Prostate gland (tissue), 2 donors: ENCODE measurements at regions not wholly inside any gene's neighbourhood (a gene's known extent, or its start where the extent isn't known, plus 50 kb on each side); places are given as distances from the start of the nearest gene placed in this dataset.
"Not testable (repeated sequence)": the region's sequence is repeated elsewhere in the genome, so short reads cannot be mapped to it uniquely, and the experiment has no call there.

Experiments
- DNase-seq: peaks from one replicate; pipeline ENCODE4 v3.0.0-alpha.2; 2019; ENCODE audit warnings: low spot score
- H3K27ac ChIP-seq, 2 donors: fragments of 200-600 bp; sonication (generic); 2 replicates each; pipeline ENCODE4 v1.5.1; 2017 to 2019
- H3K27me3 ChIP-seq: fragments of 200-600 bp; sonication (generic); replicated peaks from 2 replicates; pipeline ENCODE4 v1.5.1; 2019; ENCODE audit not compliant: insufficient read depth
- H3K36me3 ChIP-seq, 2 donors: fragments of 200-600 bp; sonication (generic); 1 replicate in 1 of 2; 2 replicates in 1 of 2; pipeline versions ENCODE4 v1.5.1 to v1.8.1; 2017 to 2019
- H3K4me1 ChIP-seq: fragments of 200-600 bp; sonication (generic); replicated peaks from 2 replicates; pipeline ENCODE4 v1.5.1; 2019
- H3K4me3 ChIP-seq, 2 donors: fragments of 200-600 bp; sonication (generic); 2 replicates each; pipeline ENCODE4 v1.5.1; 2017 to 2019
- H3K9me3 ChIP-seq: fragments of 200-600 bp; sonication (generic); 2 replicates; pipeline ENCODE4 v1.5.1; 2017
- WGBS: methylation state at CpG from one replicate; pipeline ENCODE4 v1.1.5; 2018; 5-methylcytosine and 5-hydroxymethylcytosine counted together
- intact Hi-C: fragments of 100-400 bp; cut with DNase I; formaldehyde crosslinking; loops from one replicate; pipeline ENCODE4 v1.14.2; 2022
- small RNA-seq, 2 donors: library from RNA; depleted of rRNA; stranded (forward); fragments of <200 nt; gene quantifications; one replicate each; pipeline ENCODE3, GENCODE V24; 2016

GRCh38 chr13:46451145-46451544 lies 64.1 kb upstream of the RUBCNL start:
- intact Hi-C loops, H3K27me3 ChIP-seq, H3K36me3 ChIP-seq, H3K4me3 ChIP-seq, H3K9me3 ChIP-seq, H3K27ac ChIP-seq, H3K4me1 ChIP-seq, DNase-seq: not testable (repeated sequence)
- WGBS: 82% methylated on average over 3 of the region's 3 CpGs

GRCh38 chr13:46449949-46450348 lies 62.9 kb upstream of the RUBCNL start:
- intact Hi-C loops, H3K4me3 ChIP-seq, H3K36me3 ChIP-seq, H3K4me1 ChIP-seq, DNase-seq, H3K27me3 ChIP-seq, H3K27ac ChIP-seq, H3K9me3 ChIP-seq: not testable (repeated sequence)
- WGBS: 69% methylated on average over 2 of the region's 2 CpGs

DNA sequence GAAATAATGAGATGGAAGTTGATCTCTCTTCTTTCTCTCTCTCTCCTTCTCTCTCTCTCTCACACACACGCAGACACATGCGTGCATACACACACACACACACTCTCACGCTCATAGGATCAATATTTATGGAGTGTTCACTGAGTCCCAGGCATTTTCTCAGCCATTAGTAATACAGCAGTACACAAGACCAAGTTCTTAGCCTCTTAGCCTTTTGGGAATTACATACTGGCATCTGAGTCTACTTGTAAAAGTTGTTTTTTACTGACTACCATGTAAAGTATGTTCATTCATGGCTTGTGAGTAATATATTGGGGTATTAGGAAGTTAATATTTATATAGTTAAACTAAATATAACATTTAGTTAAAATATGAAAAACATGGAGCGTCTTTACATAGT lies 61.1 kb upstream of the RUBCNL start:
- DNase-seq, intact Hi-C loops: not testable (repeated sequence)

GRCh38 chr13:46437808-46438404 lies 50.9 kb upstream of the RUBCNL start:
- not testable (repeated sequence) for H3K36me3 ChIP-seq, H3K27ac ChIP-seq

More for the DNA sequence above, 61.1 kb upstream of the RUBCNL start:
- not testable (repeated sequence) for H3K27ac ChIP-seq, H3K9me3 ChIP-seq, H3K4me3 ChIP-seq, H3K36me3 ChIP-seq, H3K27me3 ChIP-seq, H3K4me1 ChIP-seq
- WGBS: 65% methylated on average over 4 of the region's 4 CpGs

More at GRCh38 chr13:46437808-46438404, 50.9 kb upstream of the RUBCNL start:
- H3K4me3 ChIP-seq, intact Hi-C loops, H3K4me1 ChIP-seq, H3K27me3 ChIP-seq, DNase-seq, H3K9me3 ChIP-seq: not testable (repeated sequence)
- 85% methylated on average over 34 of the region's 40 CpGs for WGBS

Small RNA genes in the stretch of these regions (small RNA-seq; reads per million reads assigned to genes)
- 0 to 0.10 reads per million in 2 donors for gene COX17P1
